OCI-LY3 (cell line): ENCODE measurements at regions not wholly inside any gene's neighbourhood (a gene's known extent, or its start where the extent isn't known, plus 50 kb on each side); places are given as distances from the start of the nearest gene placed in this dataset.

Source experiments
- CTCF ChIP-seq: fragments of 200-600, 300-600 bp; sonication (generic); IDR thresholded peaks from 2 replicates; pipeline ENCODE4 v1.5.1; 2014; ENCODE audit warnings: antibody characterized with exemption, low read length, low read depth
- EZH2phosphoT487 ChIP-seq: fragments of 200-600 bp; shearing (Covaris generic); IDR thresholded peaks from 2 replicates; pipeline ENCODE4 v1.6.1; 2018; ENCODE audit warnings: antibody characterized with exemption, mixed run types, low read depth

- TF ChIP-seq CTCF (no peak), EZH2phosphoT487 (no peak)
These were observed 218.4 kb upstream of the ZBED5 start for GRCh38 chr11:11076276-11076675.
